ENCODE measurements at regions not wholly inside any gene's neighbourhood (a gene's known extent, or its start where the extent isn't known, plus 50 kb on each side); places are given as distances from the start of the nearest gene placed in this dataset.

GRCh38 chr18:30186245-30186644 lies 856.3 kb downstream of the DSC3 start:
- Histone ChIP-seq H3K23me2 (ENCODE audit: low read depth, low read length) (no peaks in the 10 kb centered on the region), H3K18ac (ENCODE audit: extremely low read depth, low read length) (no peak overlapping the region), H3K4ac (replicated peaks; ENCODE audit: insufficient read length, low read depth, low read length) (no peak overlapping the region), H2BK15ac (ENCODE audit: low read length) (no peak overlapping the region), H3K4me1 (replicated peaks in 1 of 4; ENCODE audit: control insufficient read depth in 3 of 4, insufficient read depth in 4 of 4, low read length in 3 of 4) (no peaks in the 10 kb centered on the region), H2BK120ac (replicated peaks; ENCODE audit: low read depth, low read length) (no peak overlapping the region), H3K56ac (replicated peaks; ENCODE audit: insufficient read length, low read depth, low read length) (no peak overlapping the region), H2AK5ac (ENCODE audit: low read depth, low read length) (no peak overlapping the region), H3K27ac (ENCODE audit: low read depth, low read length) (no peak overlapping the region), H2BK5ac (ENCODE audit: low read depth, low read length) (no peak overlapping the region), H4K5ac (ENCODE audit: insufficient read length, low read depth, low read length) (no peak overlapping the region), H3K9me3 (ENCODE audit: insufficient read depth in 2 of 2, low read depth in 1 of 2, low read length in 1 of 2) (0 out of 4 replicates have a peak, but pooled peaks cover 0 to 3% of the 10 kb centered on the region in 2 experiments), H2BK20ac (ENCODE audit: low read length) (no peak overlapping the region), H3K79me2 (ENCODE audit: control insufficient read depth in 1 of 2, insufficient read depth in 2 of 2, low read length in 2 of 2) (no peaks in the 10 kb centered on the region), H3K4me3 (ENCODE audit: extremely low read depth in 1 of 4, insufficient read depth in 2 of 4, low read depth in 3 of 4, low read length in 4 of 4) (no peak overlapping the region), H4K20me1 (replicated peaks in 1 of 2; ENCODE audit: control insufficient read depth in 1 of 2, insufficient read depth in 2 of 2, low read length in 2 of 2) (no peaks in the 10 kb centered on the region), H3K14ac (ENCODE audit: insufficient read length) (no peak overlapping the region), H4K91ac (replicated peaks; ENCODE audit: insufficient read length, low read length) (no peak overlapping the region), H3K79me1 (ENCODE audit: low read depth, low read length) (no peaks in the 10 kb centered on the region), H3K23ac (ENCODE audit: insufficient read length) (no peak overlapping the region), H2BK12ac (ENCODE audit: low read depth, low read length) (no peak overlapping the region), H3K27me3 (replicated peaks in 1 of 4; ENCODE audit: control insufficient read depth in 3 of 4, extremely low read depth in 1 of 4, insufficient read depth in 3 of 4, low read length in 3 of 4) (no peaks in the 10 kb centered on the region), H2AFZ (ENCODE audit: low read length) (no peak overlapping the region), H4K8ac (ENCODE audit: extremely low read depth, insufficient read depth, low read length) (no peak overlapping the region), H3K36me3 (ENCODE audit: control insufficient read depth in 2 of 4, insufficient read depth in 4 of 4, low read length in 3 of 4) (no peaks in the 10 kb centered on the region), H3K9ac (replicated peaks in 1 of 4; ENCODE audit: extremely low read depth in 1 of 4, low read depth in 3 of 4, low read length in 3 of 4) (no peak overlapping the region), H3K4me2 (ENCODE audit: insufficient read depth in 1 of 2, low read depth in 2 of 2, low read length in 2 of 2) (no peak overlapping the region)
- ChIA-PET POLR2A (ENCODE audit: partially characterized antibody) (no interaction called here), CTCF (ENCODE audit: partially characterized antibody) (interaction anchor here (1.0 kb wide), 1 partner anchor 14 kb away, joined by 3 read pairs; no protein-coding TSS in a partner anchor)
- FAIRE-seq (no peak), DNase-seq (ENCODE audit: low read depth in 1 of 2, low spot score in 2 of 2) (no peak)
- 88% methylated on average over 2 of the region's 2 CpGs; no CpG with 5 or more reads in 1 of the 2 experiments for WGBS, 2 experiments (ENCODE audit: extremely low coverage in 1 of 2, insufficient coverage in 1 of 2, insufficient read length in 1 of 2, insufficient replicate concordance in 2 of 2, low coverage in 1 of 2, low lambda C conversion rate in 2 of 2, missing lambda C conversion rate in 1 of 2)
- TF ChIP-seq USF2 (IDR thresholded peaks at IDR 0.05; ENCODE audit: low read length) = no peak
- no peak for TF ChIP-seq SIN3A (conservative IDR thresholded peaks at IDR 0.05 in 1 of 2, IDR thresholded peaks at IDR 0.05 in 1 of 2; ENCODE audit: low read depth in 1 of 2, low read length in 2 of 2)
- TF ChIP-seq SAP30 (IDR thresholded peaks at IDR 0.05; ENCODE audit: insufficient read depth, insufficient replicate concordance, low read length) = no peak
- no peak for TF ChIP-seq CBX5 (IDR thresholded peaks at IDR 0.05; ENCODE audit: low read depth, low read length)
- no peak for TF ChIP-seq ATF3 (IDR thresholded peaks at IDR 0.05; ENCODE audit: insufficient read depth, low read depth, low read length)
- no peak for TF ChIP-seq CHD1 (IDR thresholded peaks at IDR 0.05; ENCODE audit: low read depth, low read length)
- no peak for TF ChIP-seq POLR2AphosphoS5 (IDR thresholded peaks at IDR 0.05; ENCODE audit: low read depth, low read length)
- no peak for TF ChIP-seq CHD2 (IDR thresholded peaks at IDR 0.05; ENCODE audit: low read length)
- TF ChIP-seq TAF1 (IDR thresholded peaks at IDR 0.05; ENCODE audit: low read depth, low read length) = no peak
- TF ChIP-seq SP4 (IDR thresholded peaks at IDR 0.05; ENCODE audit: low read length) = no peak
- TF ChIP-seq PHF8 (conservative IDR thresholded peaks at IDR 0.05; ENCODE audit: low read depth, low read length) = no peak
